HG03571 (cell line): ENCODE measurements at regions not wholly inside any gene's neighbourhood (a gene's known extent, or its start where the extent isn't known, plus 50 kb on each side); places are given as distances from the start of the nearest gene placed in this dataset.

Source experiments
- ATAC-seq: cut with Tn5 transposase; IDR thresholded peaks from one replicate; pipeline ENCODE4 v1.9.1; 2021; ENCODE audit not compliant: unreplicated experiment

- no peak for ATAC-seq
These were observed 297.9 kb downstream of the CYP26B1 start for GRCh38 chr2:71849607-71850305.

- ATAC-seq, result no peak
These were observed 298.6 kb downstream of the CYP26B1 start for GRCh38 chr2:71849111-71849510.

GRCh38 chr2:71846669-71847291 is 300.9 kb downstream of the CYP26B1 start:
- no peak for ATAC-seq

- no peak for ATAC-seq
These were observed 301.6 kb downstream of the CYP26B1 start for GRCh38 chr2:71846072-71846471.

- no peak for ATAC-seq
These were observed 302.7 kb downstream of the CYP26B1 start for GRCh38 chr2:71844967-71845366.

- no peak for ATAC-seq
These were observed 304.2 kb downstream of the CYP26B1 start for GRCh38 chr2:71843391-71843850.

GRCh38 chr2:71842744-71843143 is 304.9 kb downstream of the CYP26B1 start:
- ATAC-seq, result no peak

- no peak for ATAC-seq
These were observed 307.8 kb downstream of the CYP26B1 start for GRCh38 chr2:71839826-71840225.

- ATAC-seq, result no peak
These were observed 312.9 kb downstream of the CYP26B1 start for GRCh38 chr2:71834796-71835195.

GRCh38 chr2:71833855-71834560 is 313.7 kb downstream of the CYP26B1 start:
- ATAC-seq, result no peak

- no peak for ATAC-seq
These were observed 314.4 kb downstream of the CYP26B1 start for GRCh38 chr2:71833272-71833671.

GRCh38 chr2:71832844-71833243 is 314.8 kb downstream of the CYP26B1 start:
- no peak for ATAC-seq

GRCh38 chr2:71832388-71832787 is 315.3 kb downstream of the CYP26B1 start:
- no peak for ATAC-seq

GRCh38 chr2:71831193-71831577 is 316.5 kb downstream of the CYP26B1 start:
- ATAC-seq, result no peak

GRCh38 chr2:71830497-71831192 is 317.0 kb downstream of the CYP26B1 start:
- ATAC-seq, result no peak

- ATAC-seq, result no peak
These were observed 318.7 kb downstream of the CYP26B1 start for GRCh38 chr2:71829008-71829407.

GRCh38 chr2:71827973-71828372 is 319.7 kb downstream of the CYP26B1 start:
- no peak for ATAC-seq

- ATAC-seq, result no peak
These were observed 320.1 kb downstream of the CYP26B1 start for GRCh38 chr2:71827524-71827901.

GRCh38 chr2:71826826-71827523 is 320.7 kb downstream of the CYP26B1 start:
- no peak for ATAC-seq

GRCh38 chr2:71826299-71826698 is 321.4 kb downstream of the CYP26B1 start:
- ATAC-seq, result no peak

GRCh38 chr2:71824436-71824835 is 323.2 kb downstream of the CYP26B1 start:
- no peak for ATAC-seq
